ENCODE measurements at regions not wholly inside any gene's neighbourhood (a gene's known extent, or its start where the extent isn't known, plus 50 kb on each side); places are given as distances from the start of the nearest gene placed in this dataset.
"Not testable (repeated sequence)": the region's sequence is repeated elsewhere in the genome, so short reads cannot be mapped to it uniquely, and the experiment has no call there.

DNA sequence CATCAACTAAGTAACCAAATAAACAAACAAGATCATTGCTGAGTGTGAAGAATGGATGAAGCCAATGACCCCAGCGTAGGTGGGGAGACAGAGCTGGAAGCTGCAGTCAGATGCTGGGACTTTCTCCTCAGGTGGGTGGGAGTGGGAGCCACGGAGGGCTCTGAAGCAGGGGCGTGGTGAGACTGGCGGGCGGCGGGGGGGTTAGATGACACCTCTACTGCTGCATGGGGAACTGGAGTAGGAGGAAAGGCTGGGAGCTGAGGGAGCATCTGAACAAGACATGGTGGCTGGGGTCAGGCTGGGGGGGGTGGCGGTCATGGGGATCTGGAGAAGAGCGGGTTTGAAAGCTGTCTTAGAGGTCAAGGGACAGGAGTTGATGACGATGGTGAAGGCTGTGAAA is 193.8 kb downstream of the C9orf50 start:
- no peak for ATAC-seq
- Histone ChIP-seq H3K4me1 (no peaks in the 10 kb centered on the region), H3K4me3 (no peak overlapping the region), H3K27me3 (ENCODE audit: insufficient read depth in 3 of 3, low read length in 2 of 3) (no peaks in the 10 kb centered on the region), H3K36me3 (ENCODE audit: insufficient read depth in 1 of 2, low read depth in 1 of 2) (no peaks in the 10 kb centered on the region), H3K27ac (no peak overlapping the region), H3K9me3 (no peaks in the 10 kb centered on the region)
- TF ChIP-seq CTCF (IDR thresholded peaks at IDR 0.05), result no peak
- intact Hi-C loops (cut with DNase I), result no loop called here
- 69 to 82% (median 80%) methylated on average over 7 to 9 of the region's 9 CpGs for WGBS, 3 donors
- DNase-seq, result no peak

- H3K9me3 ChIP-seq; H3K27me3 ChIP-seq (ENCODE audit: insufficient read depth in 3 of 3, low read length in 2 of 3); H3K27ac ChIP-seq; H3K36me3 ChIP-seq (ENCODE audit: insufficient read depth in 1 of 2, low read depth in 1 of 2); ATAC-seq; DNase-seq; H3K4me3 ChIP-seq; intact Hi-C loops (cut with DNase I); H3K4me1 ChIP-seq: not testable (repeated sequence)
- WGBS, 3 donors, result 92 to 96% (median 92%) methylated on average over 8 of the region's 8 CpGs
These were observed 197.1 kb downstream of the C9orf50 start for GRCh38 chr9:129423755-129424154.

- WGBS, 3 donors, result 79 to 81% (median 81%) methylated on average over 6 of the region's 6 CpGs
- DNase-seq (no peak), ATAC-seq (no peak)
- Histone ChIP-seq H3K9me3 (no peaks in the 10 kb centered on the region), H3K4me3 (no peak overlapping the region), H3K27me3 (ENCODE audit: insufficient read depth in 3 of 3, low read length in 2 of 3) (no peaks in the 10 kb centered on the region), H3K27ac (no peak overlapping the region), H3K4me1 (no peaks in the 10 kb centered on the region), H3K36me3 (ENCODE audit: insufficient read depth in 1 of 2, low read depth in 1 of 2) (no peaks in the 10 kb centered on the region)
- no peak for TF ChIP-seq CTCF (IDR thresholded peaks at IDR 0.05)
- intact Hi-C loops (cut with DNase I), result no loop called here
These were observed 197.7 kb downstream of the C9orf50 start for GRCh38 chr9:129423216-129423615.

DNA sequence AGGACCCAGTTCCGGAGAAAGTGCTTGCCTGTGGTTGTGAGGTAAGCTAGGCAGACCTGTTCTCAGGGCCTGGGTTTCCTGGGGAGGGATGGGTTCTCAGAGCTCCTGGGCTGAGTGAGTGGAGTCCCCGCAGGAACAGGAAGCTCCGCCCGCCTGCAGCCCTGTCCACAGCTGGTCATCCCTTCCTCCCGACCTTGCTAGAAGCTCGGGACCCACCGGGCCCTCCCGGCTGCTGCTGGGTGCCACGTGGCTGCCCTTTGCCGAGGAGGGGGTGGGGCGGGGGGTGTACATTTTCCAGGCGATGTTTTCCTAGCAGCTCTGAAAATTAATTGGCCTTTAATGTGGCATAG is 198.1 kb downstream of the C9orf50 start:
- Histone ChIP-seq H3K4me3 (no peak overlapping the region), H3K4me1 (no peaks in the 10 kb centered on the region), H3K36me3 (ENCODE audit: insufficient read depth in 1 of 2, low read depth in 1 of 2) (no peaks in the 10 kb centered on the region), H3K27me3 (ENCODE audit: insufficient read depth in 3 of 3, low read length in 2 of 3) (no peaks in the 10 kb centered on the region), H3K9me3 (no peaks in the 10 kb centered on the region), H3K27ac (no peak overlapping the region)
- peak in 1 of 4 donors; percentile 35 for ATAC-seq
- intact Hi-C loops (cut with DNase I), result no loop called here
- WGBS, 3 donors, result 39 to 49% (median 47%) methylated on average over 12 of the region's 12 CpGs
- DNase-seq, result no peak
- TF ChIP-seq CTCF (IDR thresholded peaks at IDR 0.05), result no peak

GRCh38 chr9:129422032-129422842 is 198.7 kb downstream of the C9orf50 start:
- intact Hi-C loops (cut with DNase I), result no loop called here
- Histone ChIP-seq H3K4me3 (no peak overlapping the region), H3K27ac (no peak overlapping the region), H3K4me1 (no peaks in the 10 kb centered on the region), H3K27me3 (ENCODE audit: insufficient read depth in 3 of 3, low read length in 2 of 3) (no peaks in the 10 kb centered on the region), H3K36me3 (ENCODE audit: insufficient read depth in 1 of 2, low read depth in 1 of 2) (no peaks in the 10 kb centered on the region), H3K9me3 (no peaks in the 10 kb centered on the region)
- ATAC-seq (no peak), DNase-seq (no peak)
- 73 to 77% (median 76%) methylated on average over 11 of the region's 11 CpGs for WGBS, 3 donors
- TF ChIP-seq CTCF (IDR thresholded peaks at IDR 0.05), result no peak

All from psoas muscle (tissue), 7 donors.